Activated CD4-positive, alpha-beta T cell treated with anti-CD3 and anti-CD28 coated beads, Interleukin-2, amount 10 ng/mL, durations not matched to agents 24 days and 14 days (primary cell): ENCODE measurements at regions not wholly inside any gene's neighbourhood (a gene's known extent, or its start where the extent isn't known, plus 50 kb on each side); places are given as distances from the start of the nearest gene placed in this dataset.
"Not testable (repeated sequence)": the region's sequence is repeated elsewhere in the genome, so short reads cannot be mapped to it uniquely, and the experiment has no call there.

Source experiments
- DNase-seq: peaks from one replicate; pipeline ENCODE4 v3.0.0; 2022
- H3K27ac Mint-ChIP-seq: one replicate; pipeline ENCODE4 v1.8.0; 2022; ENCODE audit warnings: mild to moderate bottlenecking, mixed read lengths
- H3K27me3 Mint-ChIP-seq: one replicate; pipeline ENCODE4 v1.8.0; 2022; ENCODE audit warnings: mixed read lengths
- H3K36me3 Mint-ChIP-seq: one replicate; pipeline ENCODE4 v1.8.0; 2022; ENCODE audit warnings: low read depth, mild to moderate bottlenecking, mixed read lengths
- H3K4me1 Mint-ChIP-seq: one replicate; pipeline ENCODE4 v1.8.0; 2021; ENCODE audit warnings: mixed read lengths
- H3K4me3 Mint-ChIP-seq: one replicate; pipeline ENCODE4 v1.8.0; 2022; ENCODE audit warnings: mild to moderate bottlenecking, moderate library complexity, mixed read lengths
- H3K9me3 Mint-ChIP-seq: one replicate; pipeline ENCODE4 v1.8.0; 2021; ENCODE audit warnings: mixed read lengths
- intact Hi-C: fragments of 100-400 bp; cut with micrococcal nuclease; formaldehyde crosslinking; loops from one replicate; pipeline ENCODE4 v1.15.1; 2023

DNA sequence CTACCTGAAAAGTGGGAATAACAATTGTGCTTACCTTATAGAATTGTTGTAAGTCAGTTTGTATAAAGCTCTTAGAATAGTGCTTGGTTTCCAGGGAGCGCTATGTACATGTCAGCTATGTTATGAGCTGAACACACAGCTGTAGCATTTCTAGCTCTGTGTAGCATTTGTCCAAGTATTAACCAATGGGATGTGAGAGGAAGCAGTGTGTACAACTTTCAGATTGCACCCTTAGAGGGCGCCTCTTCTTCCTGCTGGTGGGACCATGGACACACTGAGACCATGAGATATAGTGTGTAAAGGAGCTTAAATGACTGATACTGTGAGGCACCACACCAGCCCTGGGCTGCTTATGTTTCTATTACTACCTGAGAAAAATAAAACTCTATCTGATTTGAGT is 380.2 kb downstream of the LNPK start:
- no peaks in the 10 kb centered on the region for H3K27me3 Mint-ChIP-seq
- H3K27ac Mint-ChIP-seq: no peak overlapping the region
- H3K4me1 Mint-ChIP-seq: no peaks in the 10 kb centered on the region
- H3K36me3 Mint-ChIP-seq: no peaks in the 10 kb centered on the region
- no peaks in the 10 kb centered on the region for H3K9me3 Mint-ChIP-seq
- intact Hi-C loops: no loop called here
- no peak for DNase-seq
- no peak overlapping the region for H3K4me3 Mint-ChIP-seq

DNA sequence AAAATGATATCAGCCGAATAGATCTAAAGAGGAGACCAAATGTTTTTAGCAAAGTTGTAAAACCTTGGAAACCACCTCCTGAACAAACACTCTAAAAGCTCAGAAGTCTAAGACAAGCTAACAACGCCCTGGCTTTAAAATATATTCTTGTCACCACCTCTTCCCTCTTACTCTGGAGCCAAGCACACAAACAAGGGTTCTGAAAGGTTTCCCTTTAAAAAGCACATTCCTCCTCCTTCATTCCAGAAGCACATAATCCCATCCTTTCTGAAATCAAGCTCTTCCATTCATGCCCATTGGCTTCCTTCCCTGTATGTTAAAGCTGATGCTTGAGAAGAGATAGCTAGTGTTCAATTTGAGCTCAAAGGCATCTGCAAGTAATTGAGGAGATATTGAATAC is 382.0 kb downstream of the LNPK start:
- no peak for DNase-seq
- no peaks in the 10 kb centered on the region for H3K4me1 Mint-ChIP-seq
- intact Hi-C loops: no loop called here
- no peaks in the 10 kb centered on the region for H3K9me3 Mint-ChIP-seq
- no peaks in the 10 kb centered on the region for H3K36me3 Mint-ChIP-seq
- no peaks in the 10 kb centered on the region for H3K27me3 Mint-ChIP-seq
- no peak overlapping the region for H3K27ac Mint-ChIP-seq
- H3K4me3 Mint-ChIP-seq: no peak overlapping the region

DNA sequence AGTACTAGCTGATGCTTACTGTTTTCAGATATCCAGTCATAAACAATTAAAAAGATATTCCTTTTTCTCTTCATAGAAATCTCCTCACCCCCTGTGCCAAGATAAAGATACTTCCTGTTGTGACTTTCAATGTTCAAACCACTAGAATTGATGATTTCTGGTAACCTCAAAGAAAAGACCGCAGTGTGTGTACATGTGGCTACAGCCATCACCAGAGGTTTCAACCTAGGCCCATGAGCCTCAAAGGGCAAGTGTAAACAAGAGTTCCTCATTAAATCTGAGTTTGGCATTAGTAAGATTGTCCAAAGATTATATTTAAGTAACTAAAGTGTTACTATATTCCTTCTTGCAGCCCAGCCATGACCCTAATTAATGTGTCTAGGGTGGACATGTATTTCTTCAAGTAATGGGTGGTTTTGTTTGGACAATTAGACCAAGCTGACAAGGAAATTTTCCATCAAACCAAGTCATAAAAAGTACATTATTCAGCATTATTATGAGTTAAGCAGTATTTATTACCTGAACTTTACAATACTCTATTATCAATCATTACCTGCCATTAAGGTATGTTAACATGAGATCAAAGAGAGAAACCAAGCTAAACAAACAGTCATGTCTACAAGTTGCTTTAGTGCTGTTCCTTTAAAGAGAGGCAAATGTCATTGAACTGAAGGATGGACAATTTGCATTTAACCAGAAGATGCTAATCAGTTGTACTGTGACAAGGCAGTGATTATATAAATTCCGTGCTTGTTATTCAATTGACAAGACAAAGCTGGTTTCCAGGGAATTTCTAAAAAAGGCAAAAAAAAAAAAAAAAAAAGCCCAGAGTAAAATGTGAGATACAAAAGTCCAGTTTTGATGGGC is 382.7 kb downstream of the LNPK start:
- Mint-ChIP-seq H3K4me3 (no peak overlapping the region), H3K27me3 (no peaks in the 10 kb centered on the region), H3K36me3 (no peaks in the 10 kb centered on the region), H3K4me1 (no peaks in the 10 kb centered on the region), H3K27ac (no peak overlapping the region), H3K9me3 (no peaks in the 10 kb centered on the region)
- intact Hi-C loops: no loop called here
- no peak for DNase-seq

DNA sequence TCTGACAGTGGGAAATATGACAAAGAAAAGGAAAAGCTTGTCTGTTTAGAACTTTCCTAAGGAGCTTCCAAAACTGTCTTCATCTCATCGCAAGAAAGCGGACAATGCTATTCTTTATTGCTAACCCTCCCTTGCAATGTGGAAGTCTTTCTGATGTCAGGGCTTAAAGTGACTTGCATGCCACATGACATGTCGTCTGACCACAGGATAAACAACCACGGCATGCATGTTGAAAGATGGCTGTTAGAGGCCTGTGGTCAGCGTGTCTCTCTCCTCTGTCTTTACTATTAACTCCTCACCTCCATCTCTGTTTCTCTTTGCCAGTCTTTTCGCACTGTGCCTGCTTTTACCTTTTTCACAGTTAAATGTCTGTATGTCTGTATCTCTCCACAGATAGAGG is 389.8 kb downstream of the LNPK start:
- Mint-ChIP-seq H3K4me1 (no peaks in the 10 kb centered on the region), H3K27ac (no peak overlapping the region), H3K36me3 (no peaks in the 10 kb centered on the region), H3K9me3 (no peaks in the 10 kb centered on the region), H3K27me3 (no peaks in the 10 kb centered on the region), H3K4me3 (no peak overlapping the region)
- no peak for DNase-seq
- intact Hi-C loops: no loop called here

DNA sequence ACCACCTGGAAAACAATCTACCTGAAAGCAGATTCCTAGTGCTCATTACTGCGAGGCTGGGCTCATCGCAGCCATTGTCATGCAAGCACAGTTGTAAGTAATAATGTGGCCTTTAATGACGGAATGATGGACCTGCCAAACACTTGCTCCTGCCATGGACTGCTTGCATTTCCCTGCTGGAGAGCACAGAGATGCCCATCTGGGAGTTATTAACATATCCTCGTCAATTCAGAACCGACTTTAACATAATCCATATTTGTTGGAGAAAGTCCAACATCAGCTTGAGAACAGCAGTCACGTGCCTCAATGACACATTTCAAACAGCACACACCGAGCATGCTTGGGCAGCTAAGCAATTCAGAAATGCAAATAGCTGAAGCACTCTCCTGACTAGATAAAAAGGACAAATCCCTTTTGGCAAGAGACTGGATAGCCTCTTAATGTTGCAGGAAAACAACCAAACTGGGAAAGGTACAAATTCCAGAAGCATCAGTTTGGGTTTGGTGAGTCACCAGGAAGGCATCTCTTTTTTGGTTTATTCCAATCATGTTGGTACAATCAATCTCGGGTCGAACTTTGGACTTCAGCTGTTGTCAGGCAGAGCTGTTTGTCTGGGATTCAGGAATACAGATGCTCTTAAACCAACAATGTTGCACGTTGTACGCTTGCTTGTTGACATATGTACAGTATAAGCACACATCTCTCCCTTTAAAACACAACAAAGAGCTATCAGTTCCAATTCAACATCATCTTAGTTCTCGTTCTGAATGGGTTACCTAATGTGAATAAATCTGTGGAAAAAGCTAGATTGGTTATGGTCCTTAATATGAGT is 395.8 kb downstream of the LNPK start:
- Mint-ChIP-seq H3K4me1 (no peaks in the 10 kb centered on the region), H3K4me3 (no peak overlapping the region), H3K27me3 (no peaks in the 10 kb centered on the region), H3K36me3 (no peaks in the 10 kb centered on the region), H3K9me3 (no peaks in the 10 kb centered on the region), H3K27ac (no peak overlapping the region)
- no peak for DNase-seq
- intact Hi-C loops: no loop called here

DNA sequence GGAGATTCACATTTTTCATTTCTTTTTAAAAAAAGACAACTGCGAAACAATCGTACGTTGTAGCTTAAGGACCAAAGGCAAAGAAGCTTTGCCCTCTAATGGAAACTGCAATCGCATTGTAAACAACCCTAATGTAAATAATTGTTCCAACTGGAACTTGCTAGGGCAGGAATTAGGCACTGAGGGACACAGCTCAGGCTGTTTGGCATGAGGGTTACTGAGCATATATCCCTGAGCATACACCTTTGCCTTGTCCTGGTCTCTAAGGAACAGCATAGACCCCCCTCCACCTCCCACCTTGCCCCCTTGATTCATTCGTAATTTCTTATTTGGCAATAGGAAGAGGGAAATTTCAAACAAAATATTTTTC is 396.4 kb downstream of the LNPK start:
- no peaks in the 10 kb centered on the region for H3K27me3 Mint-ChIP-seq
- intact Hi-C loops: no loop called here
- H3K4me1 Mint-ChIP-seq: no peaks in the 10 kb centered on the region
- DNase-seq: no peak
- no peaks in the 10 kb centered on the region for H3K9me3 Mint-ChIP-seq
- H3K4me3 Mint-ChIP-seq: no peak overlapping the region
- no peak overlapping the region for H3K27ac Mint-ChIP-seq
- no peaks in the 10 kb centered on the region for H3K36me3 Mint-ChIP-seq

DNA sequence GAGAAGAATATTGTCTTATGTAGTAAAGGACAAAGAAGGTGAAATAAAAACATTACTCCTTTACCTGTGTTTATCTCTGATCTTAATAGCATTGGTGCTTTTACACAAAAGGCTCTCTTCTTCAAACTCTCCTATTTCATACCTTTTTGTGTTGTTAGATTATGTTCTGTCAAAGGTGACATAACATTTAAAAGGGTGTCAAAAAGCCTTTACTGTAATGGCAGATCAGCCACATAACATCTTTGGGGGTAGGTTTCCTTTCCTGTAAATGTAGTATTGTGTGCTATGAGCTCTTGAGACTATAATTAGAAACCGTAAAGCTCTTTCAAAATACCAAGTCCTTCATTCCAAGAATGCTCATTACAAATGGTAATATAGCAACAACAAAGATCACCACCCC is 400.1 kb downstream of the LNPK start:
- Mint-ChIP-seq H3K9me3 (no peaks in the 10 kb centered on the region), H3K36me3 (no peaks in the 10 kb centered on the region), H3K4me3 (no peak overlapping the region), H3K27me3 (no peaks in the 10 kb centered on the region), H3K27ac (no peak overlapping the region), H3K4me1 (no peaks in the 10 kb centered on the region)
- no peak for DNase-seq
- intact Hi-C loops: no loop called here

DNA sequence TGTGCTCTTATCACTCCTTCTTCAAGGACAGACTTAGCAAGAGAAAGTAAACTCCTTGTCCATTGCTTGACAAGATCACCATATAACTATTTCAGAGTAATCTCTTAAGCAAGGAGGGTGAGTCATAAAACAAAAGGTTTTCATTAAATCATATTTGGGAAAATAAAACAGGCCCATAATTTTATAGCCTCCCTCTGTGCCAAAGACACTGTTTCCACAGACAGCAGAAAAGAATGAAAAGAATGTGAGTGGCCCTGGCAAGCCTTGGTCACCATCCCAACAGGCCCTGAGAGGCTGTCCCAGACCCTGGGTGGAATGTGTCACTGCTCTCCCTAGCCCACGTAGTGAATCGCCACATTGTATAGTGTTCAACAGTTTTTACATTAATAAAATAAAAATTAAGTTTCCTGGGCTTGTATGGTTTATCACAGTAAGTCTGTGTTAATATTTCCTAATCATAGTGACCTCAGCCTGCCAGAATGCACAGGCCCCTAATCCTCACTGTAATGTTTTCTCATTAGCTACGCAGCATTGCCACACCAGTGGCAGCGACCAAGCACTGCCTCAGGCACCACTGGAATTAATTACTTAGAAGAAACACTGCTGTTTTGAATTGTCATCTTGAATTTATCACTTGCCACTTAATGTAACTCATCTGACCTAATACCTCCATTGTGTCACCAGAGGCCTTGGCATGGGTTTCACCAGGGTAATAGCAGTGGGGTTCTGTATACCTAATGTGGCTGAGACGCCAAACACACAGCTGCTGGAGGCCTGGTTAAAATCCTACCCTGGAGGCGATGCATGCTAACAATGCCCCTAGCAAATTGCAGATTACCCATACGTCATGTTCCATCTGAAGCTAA is 401.9 kb downstream of the LNPK start:
- Mint-ChIP-seq H3K4me3 (no peak overlapping the region), H3K36me3 (no peaks in the 10 kb centered on the region), H3K27ac (no peak overlapping the region), H3K4me1 (no peaks in the 10 kb centered on the region), H3K9me3 (no peaks in the 10 kb centered on the region), H3K27me3 (no peaks in the 10 kb centered on the region)
- DNase-seq: no peak
- intact Hi-C loops: no loop called here

DNA sequence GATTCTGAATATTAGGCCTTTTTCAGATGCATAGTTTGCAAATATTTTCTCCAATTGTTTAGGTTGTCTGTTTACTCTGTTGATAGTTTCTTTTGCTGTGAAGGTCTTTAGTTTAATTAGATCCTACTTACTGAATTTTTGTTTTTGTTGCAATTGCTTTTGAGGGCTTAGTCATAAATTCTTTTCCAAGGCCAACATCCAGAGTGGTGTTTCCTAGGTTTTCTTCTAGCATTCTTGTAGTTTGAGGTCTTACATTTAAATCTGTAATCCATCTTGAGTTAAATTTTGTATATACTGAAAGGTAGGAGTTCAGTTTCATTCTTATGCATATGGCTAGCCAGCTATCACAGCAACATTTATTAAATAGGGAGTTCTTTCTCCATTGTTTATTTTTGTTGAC is 404.8 kb downstream of the LNPK start:
- no peak for DNase-seq
- Mint-ChIP-seq H3K4me1 (no peaks in the 10 kb centered on the region), H3K27ac (no peak overlapping the region), H3K36me3 (no peaks in the 10 kb centered on the region), H3K4me3 (no peak overlapping the region), H3K27me3 (no peaks in the 10 kb centered on the region), H3K9me3 (no peaks in the 10 kb centered on the region)
- intact Hi-C loops: no loop called here

DNA sequence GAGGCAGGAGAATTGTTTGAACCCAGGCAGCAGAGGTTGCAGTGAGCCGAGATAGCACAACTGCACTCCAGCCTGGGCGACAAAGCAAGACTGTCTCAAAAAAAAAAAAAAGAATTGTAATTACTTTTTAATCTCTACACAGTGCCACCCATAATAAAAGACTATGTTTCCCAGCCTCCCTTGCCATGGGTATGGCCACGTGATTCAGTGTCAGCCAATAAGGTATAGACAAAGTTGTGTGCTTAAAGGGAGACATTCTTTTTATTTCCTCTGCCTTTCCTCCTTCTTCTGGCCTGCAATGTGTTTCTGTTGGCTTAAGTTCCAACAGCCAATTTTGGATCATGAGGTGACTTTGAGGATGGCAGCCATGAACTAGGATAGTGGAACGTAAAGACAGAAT is 406.9 kb downstream of the LNPK start:
- H3K27me3 Mint-ChIP-seq: no peaks in the 10 kb centered on the region
- no peak overlapping the region for H3K27ac Mint-ChIP-seq
- no peak for DNase-seq
- no peaks in the 10 kb centered on the region for H3K4me1 Mint-ChIP-seq
- H3K36me3 Mint-ChIP-seq: no peaks in the 10 kb centered on the region
- H3K4me3 Mint-ChIP-seq: no peak overlapping the region
- intact Hi-C loops: no loop called here
- no peaks in the 10 kb centered on the region for H3K9me3 Mint-ChIP-seq

DNA sequence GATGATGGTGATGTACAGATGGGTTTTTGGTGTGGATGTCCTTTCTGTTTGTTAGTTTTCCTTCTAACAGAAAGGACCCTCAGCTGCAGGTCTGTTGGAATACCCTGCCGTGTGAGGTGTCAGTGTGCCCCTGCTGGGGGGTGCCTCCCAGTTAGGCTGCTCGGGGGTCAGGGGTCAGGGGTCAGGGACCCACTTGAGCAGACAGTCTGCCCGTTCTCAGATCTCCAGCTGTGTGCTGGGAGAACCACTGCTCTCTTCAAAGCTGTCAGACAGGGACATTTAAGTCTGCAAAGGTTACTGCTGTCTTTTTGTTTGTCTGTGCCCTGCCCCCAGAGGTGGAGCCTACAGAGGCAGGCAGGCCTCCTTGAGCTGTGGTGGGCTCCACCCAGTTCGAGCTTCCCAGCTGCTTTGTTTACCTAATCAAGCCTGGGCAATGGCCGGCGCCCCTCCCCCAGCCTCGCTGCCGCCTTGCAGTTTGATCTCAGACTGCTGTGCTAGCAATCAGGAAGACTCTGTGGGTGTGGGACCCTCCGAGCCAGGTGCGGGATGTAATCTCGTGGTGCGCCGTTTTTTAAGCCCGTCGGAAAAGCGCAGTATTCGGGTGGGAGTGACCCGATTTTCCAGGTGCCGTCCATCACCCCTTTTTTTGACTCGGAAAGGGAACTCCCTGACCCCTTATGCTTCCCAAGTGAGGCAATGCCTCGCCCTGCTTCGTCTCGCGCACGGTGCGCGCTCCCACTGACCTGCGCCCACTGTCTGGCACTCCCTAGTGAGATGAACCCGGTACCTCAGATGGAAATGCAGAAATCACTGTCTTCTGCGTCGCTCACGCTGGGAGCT is 408.2 kb downstream of the LNPK start:
- intact Hi-C loops, DNase-seq, H3K27me3 Mint-ChIP-seq, H3K4me3 Mint-ChIP-seq, H3K27ac Mint-ChIP-seq, H3K36me3 Mint-ChIP-seq, H3K4me1 Mint-ChIP-seq, H3K9me3 Mint-ChIP-seq: not testable (repeated sequence)

DNA sequence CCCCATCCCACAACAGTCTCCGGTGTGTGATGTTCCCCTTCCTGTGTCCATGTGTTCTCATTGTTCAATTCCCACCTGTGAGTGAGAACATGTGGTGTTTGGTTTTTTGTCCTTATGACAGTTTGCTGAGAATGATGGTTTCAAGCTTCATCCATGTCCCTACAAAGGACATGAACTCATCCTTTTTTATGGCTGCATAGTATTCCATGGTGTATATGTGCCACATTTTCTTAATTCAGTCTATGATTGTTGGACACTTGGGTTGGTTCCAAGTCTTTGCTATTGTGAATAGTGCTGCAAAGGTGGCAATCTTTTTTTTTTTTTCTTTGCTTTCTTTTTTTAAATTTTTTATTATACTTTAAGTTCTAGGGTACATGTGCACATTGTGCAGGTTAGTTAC is 406.7 kb upstream of the ATP5MC3 start:
- H3K27me3 Mint-ChIP-seq, H3K4me3 Mint-ChIP-seq, H3K27ac Mint-ChIP-seq, H3K36me3 Mint-ChIP-seq, intact Hi-C loops, H3K4me1 Mint-ChIP-seq, H3K9me3 Mint-ChIP-seq, DNase-seq: not testable (repeated sequence)

DNA sequence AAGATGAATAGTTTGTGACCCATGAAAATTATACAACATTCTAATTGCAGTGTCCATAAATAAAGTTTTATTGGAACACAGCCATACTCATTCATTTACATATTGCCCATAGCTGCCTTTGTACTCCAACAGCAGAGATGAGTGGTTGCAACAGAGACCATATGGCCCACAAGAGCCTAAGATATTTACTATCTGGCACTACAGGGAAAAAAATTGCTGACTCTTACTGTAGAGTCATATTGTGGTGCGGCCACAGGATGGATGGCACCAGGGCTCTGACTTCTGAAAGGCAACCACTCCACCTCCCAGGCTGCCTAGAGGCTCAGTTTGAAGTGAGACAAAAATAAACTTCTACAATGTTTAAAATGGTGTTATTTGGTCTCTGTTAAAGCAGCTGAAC is 404.0 kb upstream of the ATP5MC3 start:
- intact Hi-C loops: no loop called here
- DNase-seq: no peak
- H3K36me3 Mint-ChIP-seq: no peaks in the 10 kb centered on the region
- H3K27me3 Mint-ChIP-seq: no peaks in the 10 kb centered on the region
- H3K9me3 Mint-ChIP-seq: no peaks in the 10 kb centered on the region
- H3K4me3 Mint-ChIP-seq: no peak overlapping the region
- no peak overlapping the region for H3K27ac Mint-ChIP-seq
- H3K4me1 Mint-ChIP-seq: no peaks in the 10 kb centered on the region
